HG02642 (cell line): ENCODE measurements at regions not wholly inside any gene's neighbourhood (a gene's known extent, or its start where the extent isn't known, plus 50 kb on each side); places are given as distances from the start of the nearest gene placed in this dataset.

Experiments
- ATAC-seq: cut with Tn5 transposase; IDR thresholded peaks from one replicate; pipeline ENCODE4 v1.9.1; 2021; ENCODE audit warnings: mild to moderate bottlenecking; ENCODE audit not compliant: unreplicated experiment, poor library complexity

GRCh38 chr6:170483413-170483812 lies 69.7 kb downstream of the PSMB1 start:
- ATAC-seq = no peak

GRCh38 chr6:170480050-170480692 lies 72.9 kb downstream of the PSMB1 start:
- ATAC-seq = no peak

- ATAC-seq = no peak
These were observed 76.7 kb downstream of the PSMB1 start for GRCh38 chr6:170476360-170476759.

- ATAC-seq = no peak
These were observed 78.0 kb downstream of the PSMB1 start for GRCh38 chr6:170475118-170475517.

- ATAC-seq = no peak
These were observed 79.3 kb downstream of the PSMB1 start for GRCh38 chr6:170473801-170474200.

GRCh38 chr6:170473301-170473717 lies 79.8 kb downstream of the PSMB1 start:
- ATAC-seq = no peak

GRCh38 chr6:170471491-170471890 lies 81.6 kb downstream of the PSMB1 start:
- no peak for ATAC-seq

- no peak for ATAC-seq
These were observed 82.4 kb downstream of the PSMB1 start for GRCh38 chr6:170470734-170471133.

- no peak for ATAC-seq
These were observed 88.6 kb downstream of the PSMB1 start for GRCh38 chr6:170464524-170464979.

GRCh38 chr6:170464080-170464479 lies 89.0 kb downstream of the PSMB1 start:
- no peak for ATAC-seq

GRCh38 chr6:170463101-170463721 lies 89.9 kb downstream of the PSMB1 start:
- ATAC-seq = no peak

- no peak for ATAC-seq
These were observed 90.6 kb downstream of the PSMB1 start for GRCh38 chr6:170462366-170463020.

GRCh38 chr6:170461556-170462365 lies 91.3 kb downstream of the PSMB1 start:
- no peak for ATAC-seq

- no peak for ATAC-seq
These were observed 92.0 kb downstream of the PSMB1 start for GRCh38 chr6:170461111-170461510.

- no peak for ATAC-seq
These were observed 92.5 kb downstream of the PSMB1 start for GRCh38 chr6:170460641-170461040.

- ATAC-seq = peak; percentile 61
These were observed 93.7 kb downstream of the PSMB1 start for GRCh38 chr6:170459451-170459850.

- no peak for ATAC-seq
These were observed 96.0 kb downstream of the PSMB1 start for GRCh38 chr6:170456886-170457698.
